GM21381 (cell line): ENCODE measurements at regions not wholly inside any gene's neighbourhood (a gene's known extent, or its start where the extent isn't known, plus 50 kb on each side); places are given as distances from the start of the nearest gene placed in this dataset.
"Not testable (repeated sequence)": the region's sequence is repeated elsewhere in the genome, so short reads cannot be mapped to it uniquely, and the experiment has no call there.

Experiments
- ATAC-seq: cut with Tn5 transposase; IDR thresholded peaks from one replicate; pipeline ENCODE4 v1.9.1; 2021; ENCODE audit warnings: mild to moderate bottlenecking, moderate library complexity; ENCODE audit not compliant: unreplicated experiment

- no peak for ATAC-seq
Measured at GRCh38 chr7:17044396-17044795, 162.6 kb upstream of the AGR3 start.

DNA sequence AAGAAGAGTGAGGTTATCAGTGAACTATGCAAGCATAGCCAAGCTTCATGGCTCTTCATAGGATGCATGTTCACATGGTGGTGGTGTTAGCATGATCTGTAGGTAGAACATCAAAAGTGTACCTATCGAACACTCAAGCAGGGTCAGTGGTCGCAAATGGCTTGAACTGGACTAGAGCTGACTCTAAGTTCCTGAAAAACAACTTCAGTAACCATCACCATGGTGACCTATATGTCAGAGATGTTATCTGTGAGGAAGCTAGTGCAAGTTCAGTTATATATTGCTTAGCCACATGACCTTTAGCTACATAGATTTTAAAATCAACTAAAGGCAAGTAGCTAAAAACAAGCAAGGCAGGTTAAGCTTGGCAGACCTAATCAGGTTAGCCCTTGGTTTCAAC lies 163.1 kb upstream of the AGR3 start:
- no peak for ATAC-seq

DNA sequence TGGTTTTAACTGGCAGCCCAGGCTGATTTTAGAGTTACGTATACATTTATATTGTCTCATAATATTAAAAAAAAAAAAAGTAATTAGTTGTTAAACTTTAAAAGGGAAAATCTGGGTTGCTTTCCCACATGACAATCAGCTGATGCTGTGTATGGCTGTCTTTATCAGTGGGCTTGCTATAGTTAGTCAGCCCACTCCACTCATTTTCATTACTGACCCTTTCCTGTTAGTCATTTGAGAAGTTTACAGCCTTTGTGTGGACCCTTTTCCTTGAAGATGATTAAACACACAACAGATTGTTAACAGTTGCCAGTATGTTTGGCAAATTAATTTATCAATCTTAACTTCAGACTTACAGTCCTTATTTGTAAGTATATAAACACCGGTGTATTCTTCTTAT lies 164.5 kb upstream of the AGR3 start:
- ATAC-seq = no peak

DNA sequence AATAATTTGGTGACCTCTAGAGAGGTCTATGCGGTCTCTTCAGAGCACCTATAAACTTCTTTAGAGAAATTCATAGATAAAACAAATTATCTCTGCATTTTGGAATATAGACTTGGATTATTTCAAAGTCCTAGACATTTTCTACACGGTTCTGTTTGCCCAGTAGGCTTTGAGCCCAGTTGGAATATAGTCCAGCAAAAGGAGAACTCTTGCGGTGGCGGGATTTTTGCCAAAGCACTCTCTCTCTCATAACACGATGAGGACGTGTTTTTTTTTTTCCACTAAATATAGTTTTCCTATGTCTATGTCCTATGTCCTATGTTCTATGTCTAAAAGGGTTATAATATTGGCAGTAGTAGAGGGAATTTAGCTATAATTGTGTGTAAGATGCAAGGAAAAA lies 164.9 kb upstream of the AGR3 start:
- no peak for ATAC-seq

DNA sequence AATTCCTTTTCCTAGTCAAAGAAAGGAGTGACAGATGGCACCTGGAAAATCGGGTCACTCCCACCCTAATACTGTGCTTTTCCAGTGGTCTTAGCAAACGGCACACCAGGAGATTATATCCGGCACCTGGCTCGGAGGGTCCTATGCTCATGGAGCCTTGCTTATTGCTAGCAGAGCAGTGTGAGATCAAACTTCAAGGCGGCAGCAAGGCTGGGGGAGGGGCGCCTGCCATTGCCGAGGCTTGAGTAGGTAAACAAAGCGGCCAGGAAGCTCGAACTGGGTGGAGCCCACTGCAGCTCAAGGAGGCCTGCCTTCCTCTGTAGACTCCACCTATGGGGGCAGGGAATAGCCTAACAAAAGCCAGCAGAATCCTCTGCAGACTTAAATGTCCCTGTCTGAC lies 171.4 kb upstream of the AGR3 start:
- not testable (repeated sequence) for ATAC-seq

- ATAC-seq = no peak
Measured at GRCh38 chr7:17054206-17054605, 172.4 kb upstream of the AGR3 start.

DNA sequence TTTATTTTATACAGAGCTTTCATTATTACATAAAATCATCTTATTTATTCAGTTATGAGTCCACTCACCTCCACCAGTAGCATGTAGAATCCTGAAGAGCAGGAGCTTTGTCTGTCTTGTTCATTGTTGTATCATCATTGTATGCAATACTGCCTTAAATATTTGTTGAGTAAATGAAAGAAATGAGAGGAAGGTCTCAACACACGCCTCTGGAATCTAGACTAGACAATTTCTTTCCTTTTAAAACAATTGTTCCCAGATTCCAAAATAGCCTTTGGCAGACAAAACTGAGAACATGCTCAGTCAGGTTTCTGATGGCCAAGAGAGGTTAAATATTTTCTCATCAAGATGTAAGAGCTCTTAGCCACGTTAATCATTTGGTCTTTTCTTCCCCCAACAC lies 173.1 kb upstream of the AGR3 start:
- no peak for ATAC-seq

- no peak for ATAC-seq
Measured at GRCh38 chr7:17055596-17055995, 173.8 kb upstream of the AGR3 start.

GRCh38 chr7:17056491-17057142 lies 174.8 kb upstream of the AGR3 start:
- ATAC-seq = no peak

DNA sequence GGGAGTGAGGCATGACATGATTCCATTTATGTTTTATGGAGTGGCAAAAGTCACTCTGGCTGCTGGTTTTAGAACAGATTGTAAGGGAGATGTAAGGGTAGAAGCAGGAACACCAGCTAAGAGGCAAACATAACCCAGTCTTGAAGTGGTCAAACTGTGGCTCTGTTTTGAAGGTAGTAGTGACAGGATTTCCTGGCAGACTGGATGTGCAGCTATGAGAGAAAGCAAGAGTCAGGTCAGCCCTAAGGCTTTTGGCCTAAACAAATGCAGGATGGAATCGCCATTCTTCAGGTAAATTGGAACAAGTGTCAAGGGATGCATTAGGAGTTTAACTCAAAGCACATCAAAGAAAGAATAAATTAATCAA lies 175.3 kb upstream of the AGR3 start:
- no peak for ATAC-seq

GRCh38 chr7:17058568-17058967 lies 176.8 kb upstream of the AGR3 start:
- no peak for ATAC-seq

DNA sequence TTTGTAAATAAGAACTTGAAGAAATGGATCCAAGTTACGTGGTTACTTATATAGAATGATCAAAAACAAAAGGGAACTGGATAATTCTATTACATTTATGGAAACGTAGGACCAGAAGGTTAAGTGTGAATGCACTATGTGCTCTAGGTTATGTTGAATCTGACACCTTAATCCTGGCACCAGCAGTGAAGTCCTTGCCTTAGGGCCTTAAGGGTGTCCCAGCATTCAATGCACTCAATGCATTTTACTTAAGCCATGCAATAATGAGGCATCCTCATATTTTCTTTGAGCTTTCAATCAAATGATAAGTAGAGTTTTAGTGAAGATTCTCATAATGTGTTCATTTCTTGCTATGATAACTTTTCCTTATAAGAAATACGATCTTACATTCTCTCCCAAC lies 178.3 kb upstream of the AGR3 start:
- ATAC-seq = no peak

DNA sequence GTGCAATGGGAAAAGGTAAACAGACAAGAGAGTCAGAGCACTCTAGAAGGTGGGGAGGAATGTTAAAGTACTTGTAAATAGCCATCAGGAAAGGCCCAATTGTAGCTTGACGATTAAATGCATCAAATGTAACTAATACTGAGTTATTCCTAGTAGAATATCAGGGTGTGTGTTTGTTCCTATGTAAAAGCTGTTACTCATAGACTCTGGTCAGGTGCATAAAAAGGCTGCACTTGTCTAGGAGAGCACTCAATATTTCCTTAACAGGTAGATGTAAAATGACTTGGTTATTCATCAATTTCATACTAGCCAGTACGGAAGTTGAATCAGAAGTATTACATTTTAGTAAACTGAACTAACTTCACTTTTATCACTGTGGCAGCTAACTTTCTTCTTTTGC lies 179.7 kb upstream of the AGR3 start:
- no peak for ATAC-seq

DNA sequence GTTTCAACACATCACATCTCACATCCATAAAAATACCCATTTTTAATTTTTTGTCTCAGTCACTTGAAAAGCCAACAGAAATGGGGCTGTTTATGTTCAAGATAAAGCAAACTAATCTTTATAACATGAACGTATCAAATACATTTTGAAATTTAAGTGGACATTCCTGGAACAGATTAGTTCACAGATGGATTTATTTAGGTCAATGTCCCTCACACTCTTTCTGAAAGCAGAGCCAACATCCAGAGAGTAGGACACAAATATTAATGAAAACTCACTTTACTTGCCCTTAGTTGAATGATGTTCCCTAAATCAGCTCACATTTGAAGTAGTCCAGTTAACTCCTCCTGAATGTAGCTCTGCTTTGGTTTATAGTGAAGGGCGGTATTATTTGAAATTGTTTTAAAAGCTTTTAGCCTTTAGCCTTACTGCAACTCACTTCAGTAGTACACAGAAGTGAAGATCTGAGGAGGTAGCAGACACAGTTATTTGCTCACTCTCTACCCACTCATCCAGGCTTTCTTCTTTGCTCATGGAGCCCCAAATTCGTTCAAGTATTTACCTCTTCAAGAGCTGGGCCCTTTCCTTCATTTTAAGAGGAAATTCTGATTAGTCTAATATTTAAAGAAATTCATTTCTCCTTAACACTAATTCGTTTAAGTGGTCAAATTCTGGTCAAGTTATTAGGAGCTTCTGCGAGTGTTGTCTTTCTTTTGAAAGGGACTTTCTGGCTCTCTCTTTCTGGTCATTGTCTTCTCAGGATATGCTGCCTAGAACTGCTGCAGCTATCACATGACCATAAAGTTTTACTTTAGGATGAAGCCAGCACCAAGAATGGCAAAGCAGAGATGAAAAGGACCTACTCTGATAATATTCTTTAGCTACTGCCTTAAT lies 180.6 kb upstream of the AGR3 start:
- no peak for ATAC-seq

GRCh38 chr7:17063045-17063383 lies 181.2 kb upstream of the AGR3 start:
- ATAC-seq = no peak

- ATAC-seq = no peak
Measured at GRCh38 chr7:17067691-17068090, 185.9 kb upstream of the AGR3 start.

DNA sequence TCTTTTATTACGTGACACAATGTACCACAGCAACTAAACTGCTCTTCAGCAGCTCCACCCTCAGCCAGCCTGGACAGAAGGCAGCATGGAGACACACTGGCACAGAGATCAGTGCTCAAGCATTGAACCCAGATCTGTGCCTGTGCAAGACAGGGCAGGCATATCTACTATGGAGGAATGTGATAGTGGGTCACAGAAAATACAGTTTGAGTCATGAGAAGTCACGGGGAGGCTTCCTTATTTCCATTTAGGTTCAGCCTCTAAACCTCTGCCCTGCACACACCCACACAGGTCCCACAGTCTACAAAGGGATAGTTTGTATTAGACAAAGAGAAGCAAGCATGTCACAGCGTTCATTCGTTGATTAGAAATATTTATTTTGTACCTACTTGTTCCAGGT lies 187.4 kb upstream of the AGR3 start:
- no peak for ATAC-seq

DNA sequence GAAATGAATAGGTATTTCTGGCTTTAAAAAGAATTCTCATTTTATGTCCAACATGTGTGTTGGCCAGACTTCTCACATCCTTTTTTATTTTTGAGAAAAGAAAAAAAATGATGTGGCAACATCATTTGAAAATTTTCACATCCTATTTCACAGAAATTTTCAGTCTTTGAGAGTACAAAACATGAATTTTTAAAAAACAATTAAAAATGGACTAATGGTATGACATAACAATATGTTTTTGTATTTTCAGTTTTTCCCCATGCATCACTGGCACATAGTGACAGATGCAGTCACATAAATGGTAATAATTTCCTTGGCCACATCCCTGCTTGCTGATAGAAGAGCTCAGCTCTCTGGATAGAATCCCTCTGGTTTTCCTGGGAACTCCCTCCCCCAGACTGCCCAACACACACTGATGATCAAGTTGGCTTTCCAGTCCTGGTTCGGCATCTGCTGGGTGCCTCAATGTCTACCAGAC lies 188.5 kb upstream of the AGR3 start:
- ATAC-seq = no peak

DNA sequence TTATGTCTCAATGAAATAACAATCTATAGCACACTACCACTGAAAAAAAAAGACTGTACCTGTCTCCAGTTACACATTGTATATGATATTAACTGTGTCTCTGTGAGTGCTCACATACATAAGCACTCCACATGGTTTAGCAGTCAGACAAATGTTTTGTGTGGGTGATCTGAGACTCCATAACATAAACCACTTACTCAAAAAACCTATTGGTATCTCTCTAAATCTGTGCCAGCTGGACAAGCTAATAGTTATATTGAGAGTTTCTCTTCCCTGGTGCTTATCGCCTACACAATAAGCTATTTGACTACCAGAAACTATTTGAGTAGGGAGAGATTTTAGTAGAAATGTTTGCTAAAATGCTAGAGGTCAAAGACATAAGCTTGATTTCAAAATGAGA lies 190.1 kb upstream of the AGR3 start:
- ATAC-seq = peak; percentile 55

- ATAC-seq = no peak
Measured at GRCh38 chr7:17075601-17076255, 193.9 kb upstream of the AGR3 start.

GRCh38 chr7:17078298-17078697 lies 196.5 kb upstream of the AGR3 start:
- ATAC-seq = no peak
